ENCODE measurements at regions not wholly inside any gene's neighbourhood (a gene's known extent, or its start where the extent isn't known, plus 50 kb on each side); places are given as distances from the start of the nearest gene placed in this dataset.

GRCh38 chr13:73195091-73195490 lies 136.3 kb downstream of the KLF5 start:
- no peaks in the 10 kb centered on the region for H3K9me3 ChIP-seq (ENCODE audit: control insufficient read depth in 2 of 2, low read length in 2 of 2)
- no peaks in the 10 kb centered on the region for H3K4me1 ChIP-seq (ENCODE audit: control insufficient read depth, insufficient read depth, low read length, poor library complexity, severe bottlenecking)
- Mint-ChIP-seq H3K36me3 (no peaks in the 10 kb centered on the region), H3K27ac (no peak overlapping the region), H3K4me1 (no peaks in the 10 kb centered on the region), H3K9me3 (peaks cover 0 to 7% (median 0%) of the 10 kb centered on the region in 7 donors), H3K27me3 (peaks cover 4% of the 10 kb centered on the region), H3K4me3 (no peak overlapping the region)
- H3K27me3 ChIP-seq (ENCODE audit: control insufficient read depth, insufficient read depth, low read length) = no peaks in the 10 kb centered on the region
- DNase-seq (no peak), ATAC-seq (ENCODE audit: low read depth in 2 of 2) (no peak)
- H3K27ac ChIP-seq (ENCODE audit: insufficient read depth, low read length, poor library complexity, severe bottlenecking) = no peak overlapping the region
- no peaks in the 10 kb centered on the region for H3K36me3 ChIP-seq (ENCODE audit: control insufficient read depth, insufficient read depth, low read length)
- H3K4me3 ChIP-seq (ENCODE audit: low read depth, low read length) = no peak overlapping the region

- ATAC-seq (ENCODE audit: low read depth in 2 of 2) (no peak), DNase-seq (no peak)
- H3K36me3 ChIP-seq (ENCODE audit: control insufficient read depth, insufficient read depth, low read length) = no peaks in the 10 kb centered on the region
- no peaks in the 10 kb centered on the region for H3K27me3 ChIP-seq (ENCODE audit: control insufficient read depth, insufficient read depth, low read length)
- peaks cover 4% of the 10 kb centered on the region for H3K27me3 Mint-ChIP-seq
- no peaks in the 10 kb centered on the region for H3K4me1 Mint-ChIP-seq
- no peak overlapping the region for H3K27ac Mint-ChIP-seq
- H3K9me3 Mint-ChIP-seq = peaks cover 0 to 7% (median 0%) of the 10 kb centered on the region in 7 donors
- no peak overlapping the region for H3K4me3 ChIP-seq (ENCODE audit: low read depth, low read length)
- no peak overlapping the region for H3K4me3 Mint-ChIP-seq
- no peak overlapping the region for H3K27ac ChIP-seq (ENCODE audit: insufficient read depth, low read length, poor library complexity, severe bottlenecking)
- no peaks in the 10 kb centered on the region for H3K36me3 Mint-ChIP-seq
- no peaks in the 10 kb centered on the region for H3K4me1 ChIP-seq (ENCODE audit: control insufficient read depth, insufficient read depth, low read length, poor library complexity, severe bottlenecking)
- H3K9me3 ChIP-seq (ENCODE audit: control insufficient read depth in 2 of 2, low read length in 2 of 2) = no peaks in the 10 kb centered on the region
Measured at GRCh38 chr13:73194310-73194709, 135.5 kb downstream of the KLF5 start.

- no peak overlapping the region for H3K4me3 Mint-ChIP-seq
- no peaks in the 10 kb centered on the region for H3K4me1 ChIP-seq (ENCODE audit: control insufficient read depth, insufficient read depth, low read length, poor library complexity, severe bottlenecking)
- H3K36me3 Mint-ChIP-seq = no peaks in the 10 kb centered on the region
- H3K27me3 Mint-ChIP-seq = peaks cover 4% of the 10 kb centered on the region
- no peak for ATAC-seq (ENCODE audit: low read depth in 2 of 2)
- H3K9me3 ChIP-seq (ENCODE audit: control insufficient read depth in 2 of 2, low read length in 2 of 2) = no peaks in the 10 kb centered on the region
- H3K27ac ChIP-seq (ENCODE audit: insufficient read depth, low read length, poor library complexity, severe bottlenecking) = no peak overlapping the region
- no peak for DNase-seq
- H3K9me3 Mint-ChIP-seq = peaks cover 0 to 7% (median 0%) of the 10 kb centered on the region in 7 donors
- no peaks in the 10 kb centered on the region for H3K4me1 Mint-ChIP-seq
- H3K27ac Mint-ChIP-seq = no peak overlapping the region
- no peaks in the 10 kb centered on the region for H3K36me3 ChIP-seq (ENCODE audit: control insufficient read depth, insufficient read depth, low read length)
- no peaks in the 10 kb centered on the region for H3K27me3 ChIP-seq (ENCODE audit: control insufficient read depth, insufficient read depth, low read length)
- H3K4me3 ChIP-seq (ENCODE audit: low read depth, low read length) = no peak overlapping the region
Measured at GRCh38 chr13:73193554-73193953, 134.7 kb downstream of the KLF5 start.

- Mint-ChIP-seq H3K9me3 (peaks cover 0 to 7% (median 0%) of the 10 kb centered on the region in 7 donors), H3K4me3 (no peak overlapping the region), H3K4me1 (no peaks in the 10 kb centered on the region), H3K27ac (no peak overlapping the region), H3K27me3 (no peaks in the 10 kb centered on the region), H3K36me3 (no peaks in the 10 kb centered on the region)
- no peak overlapping the region for H3K27ac ChIP-seq (ENCODE audit: insufficient read depth, low read length, poor library complexity, severe bottlenecking)
- no peaks in the 10 kb centered on the region for H3K4me1 ChIP-seq (ENCODE audit: control insufficient read depth, insufficient read depth, low read length, poor library complexity, severe bottlenecking)
- H3K36me3 ChIP-seq (ENCODE audit: control insufficient read depth, insufficient read depth, low read length) = no peaks in the 10 kb centered on the region
- H3K27me3 ChIP-seq (ENCODE audit: control insufficient read depth, insufficient read depth, low read length) = no peaks in the 10 kb centered on the region
- H3K4me3 ChIP-seq (ENCODE audit: low read depth, low read length) = no peak overlapping the region
- ATAC-seq (ENCODE audit: low read depth in 2 of 2) = no peak
- no peaks in the 10 kb centered on the region for H3K9me3 ChIP-seq (ENCODE audit: control insufficient read depth in 2 of 2, low read length in 2 of 2)
- no peak for DNase-seq
Measured at GRCh38 chr13:73190477-73190876, 131.7 kb downstream of the KLF5 start.

GRCh38 chr13:73189776-73190175 lies 131.0 kb downstream of the KLF5 start:
- Mint-ChIP-seq H3K4me3 (no peak overlapping the region), H3K4me1 (no peaks in the 10 kb centered on the region), H3K36me3 (no peaks in the 10 kb centered on the region), H3K27ac (no peak overlapping the region), H3K27me3 (no peaks in the 10 kb centered on the region), H3K9me3 (peaks cover 0 to 7% (median 0%) of the 10 kb centered on the region in 7 donors)
- H3K27me3 ChIP-seq (ENCODE audit: control insufficient read depth, insufficient read depth, low read length) = no peaks in the 10 kb centered on the region
- ATAC-seq (ENCODE audit: low read depth in 2 of 2) = no peak
- H3K4me3 ChIP-seq (ENCODE audit: low read depth, low read length) = no peak overlapping the region
- H3K4me1 ChIP-seq (ENCODE audit: control insufficient read depth, insufficient read depth, low read length, poor library complexity, severe bottlenecking) = no peaks in the 10 kb centered on the region
- no peak overlapping the region for H3K27ac ChIP-seq (ENCODE audit: insufficient read depth, low read length, poor library complexity, severe bottlenecking)
- no peaks in the 10 kb centered on the region for H3K9me3 ChIP-seq (ENCODE audit: control insufficient read depth in 2 of 2, low read length in 2 of 2)
- no peak for DNase-seq
- H3K36me3 ChIP-seq (ENCODE audit: control insufficient read depth, insufficient read depth, low read length) = no peaks in the 10 kb centered on the region

- H3K36me3 ChIP-seq (ENCODE audit: control insufficient read depth, insufficient read depth, low read length) = no peaks in the 10 kb centered on the region
- Mint-ChIP-seq H3K4me1 (no peaks in the 10 kb centered on the region), H3K4me3 (no peak overlapping the region), H3K27me3 (no peaks in the 10 kb centered on the region), H3K27ac (no peak overlapping the region), H3K36me3 (no peaks in the 10 kb centered on the region), H3K9me3 (peaks cover 0 to 7% (median 0%) of the 10 kb centered on the region in 7 donors)
- H3K4me1 ChIP-seq (ENCODE audit: control insufficient read depth, insufficient read depth, low read length, poor library complexity, severe bottlenecking) = no peaks in the 10 kb centered on the region
- H3K9me3 ChIP-seq (ENCODE audit: control insufficient read depth in 2 of 2, low read length in 2 of 2) = no peaks in the 10 kb centered on the region
- DNase-seq (no peak), ATAC-seq (ENCODE audit: low read depth in 2 of 2) (no peak)
- no peak overlapping the region for H3K4me3 ChIP-seq (ENCODE audit: low read depth, low read length)
- H3K27ac ChIP-seq (ENCODE audit: insufficient read depth, low read length, poor library complexity, severe bottlenecking) = no peak overlapping the region
- no peaks in the 10 kb centered on the region for H3K27me3 ChIP-seq (ENCODE audit: control insufficient read depth, insufficient read depth, low read length)
Measured at GRCh38 chr13:73189362-73189761, 130.6 kb downstream of the KLF5 start.

- no peak overlapping the region for H3K4me3 ChIP-seq (ENCODE audit: low read depth, low read length)
- Mint-ChIP-seq H3K36me3 (no peaks in the 10 kb centered on the region), H3K4me3 (no peak overlapping the region), H3K9me3 (peaks cover 0 to 7% (median 0%) of the 10 kb centered on the region in 7 donors), H3K4me1 (no peaks in the 10 kb centered on the region), H3K27me3 (peaks cover 12% of the 10 kb centered on the region), H3K27ac (no peak overlapping the region)
- no peaks in the 10 kb centered on the region for H3K4me1 ChIP-seq (ENCODE audit: control insufficient read depth, insufficient read depth, low read length, poor library complexity, severe bottlenecking)
- ATAC-seq (ENCODE audit: low read depth in 2 of 2) (no peak), DNase-seq (no peak)
- no peaks in the 10 kb centered on the region for H3K27me3 ChIP-seq (ENCODE audit: control insufficient read depth, insufficient read depth, low read length)
- no peaks in the 10 kb centered on the region for H3K36me3 ChIP-seq (ENCODE audit: control insufficient read depth, insufficient read depth, low read length)
- no peak overlapping the region for H3K27ac ChIP-seq (ENCODE audit: insufficient read depth, low read length, poor library complexity, severe bottlenecking)
- no peaks in the 10 kb centered on the region for H3K9me3 ChIP-seq (ENCODE audit: control insufficient read depth in 2 of 2, low read length in 2 of 2)
Measured at GRCh38 chr13:73187106-73187505, 128.3 kb downstream of the KLF5 start.

- ATAC-seq (ENCODE audit: low read depth in 2 of 2) = no peak
- Mint-ChIP-seq H3K27ac (no peak overlapping the region), H3K36me3 (no peaks in the 10 kb centered on the region), H3K9me3 (peaks cover 0 to 2% (median 0%) of the 10 kb centered on the region in 7 donors), H3K4me1 (no peaks in the 10 kb centered on the region), H3K4me3 (no peak overlapping the region), H3K27me3 (peaks cover 12% of the 10 kb centered on the region)
- Histone ChIP-seq H3K27ac (ENCODE audit: insufficient read depth, low read length, poor library complexity, severe bottlenecking) (no peak overlapping the region), H3K9me3 (ENCODE audit: control insufficient read depth in 2 of 2, low read length in 2 of 2) (no peaks in the 10 kb centered on the region), H3K36me3 (ENCODE audit: control insufficient read depth, insufficient read depth, low read length) (no peaks in the 10 kb centered on the region), H3K27me3 (ENCODE audit: control insufficient read depth, insufficient read depth, low read length) (no peaks in the 10 kb centered on the region), H3K4me1 (ENCODE audit: control insufficient read depth, insufficient read depth, low read length, poor library complexity, severe bottlenecking) (no peaks in the 10 kb centered on the region), H3K4me3 (ENCODE audit: low read depth, low read length) (no peak overlapping the region)
- no peak for DNase-seq
Measured at GRCh38 chr13:73179650-73180274, 121.0 kb downstream of the KLF5 start.

Data from CD4-positive, CD25-positive, alpha-beta regulatory T cell (primary cell).